ENCODE measurements at regions not wholly inside any gene's neighbourhood (a gene's known extent, or its start where the extent isn't known, plus 50 kb on each side); places are given as distances from the start of the nearest gene placed in this dataset.

DNA sequence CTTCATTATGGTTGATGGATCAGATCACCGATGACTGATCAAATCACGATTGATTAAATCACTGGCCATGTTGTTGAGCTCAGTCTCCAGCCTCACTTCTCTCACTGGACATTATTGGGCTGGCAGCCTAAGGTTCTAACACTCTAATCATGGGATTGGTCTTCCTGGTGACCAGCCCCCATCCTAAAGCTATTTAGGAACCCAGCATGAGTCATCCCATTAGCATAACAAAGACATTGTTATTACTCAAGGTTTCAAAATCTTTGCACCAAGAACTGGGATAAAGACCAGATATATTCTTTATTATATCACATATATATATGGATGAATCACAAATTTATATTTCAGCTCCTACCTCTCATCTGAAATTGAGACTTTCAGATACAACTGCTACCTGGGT lies 272.1 kb upstream of the IL12B start:
- DNase-seq, result no peak

DNA sequence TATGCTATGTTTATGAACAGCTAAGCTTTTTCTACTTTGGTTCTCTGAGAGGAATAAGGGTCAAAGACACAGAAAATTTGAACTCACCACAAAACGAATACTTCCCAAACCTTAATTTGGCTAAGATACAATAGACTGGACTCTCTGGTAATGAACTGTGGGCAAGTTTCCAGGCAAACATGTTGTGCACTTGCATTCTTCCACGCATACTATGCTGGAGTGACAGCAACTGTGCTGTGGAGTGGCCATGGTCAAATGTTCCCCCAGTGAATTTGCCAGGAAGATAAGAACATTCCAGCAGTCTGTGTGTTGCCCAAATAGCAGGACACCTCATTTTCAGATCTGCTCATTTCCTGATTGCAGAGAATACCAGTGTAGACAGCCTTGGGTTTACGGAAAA lies 275.3 kb upstream of the IL12B start:
- no peak for DNase-seq

GRCh38 chr5:159609359-159609758 lies 279.1 kb upstream of the IL12B start:
- no peak for DNase-seq

GRCh38 chr5:159610966-159611579 lies 280.8 kb upstream of the IL12B start:
- DNase-seq, result no peak

- DNase-seq, result no peak
Measured at GRCh38 chr5:159616952-159617351, 286.7 kb upstream of the IL12B start.

- DNase-seq, result no peak
Measured at GRCh38 chr5:159619826-159620225, 289.5 kb upstream of the IL12B start.

DNA sequence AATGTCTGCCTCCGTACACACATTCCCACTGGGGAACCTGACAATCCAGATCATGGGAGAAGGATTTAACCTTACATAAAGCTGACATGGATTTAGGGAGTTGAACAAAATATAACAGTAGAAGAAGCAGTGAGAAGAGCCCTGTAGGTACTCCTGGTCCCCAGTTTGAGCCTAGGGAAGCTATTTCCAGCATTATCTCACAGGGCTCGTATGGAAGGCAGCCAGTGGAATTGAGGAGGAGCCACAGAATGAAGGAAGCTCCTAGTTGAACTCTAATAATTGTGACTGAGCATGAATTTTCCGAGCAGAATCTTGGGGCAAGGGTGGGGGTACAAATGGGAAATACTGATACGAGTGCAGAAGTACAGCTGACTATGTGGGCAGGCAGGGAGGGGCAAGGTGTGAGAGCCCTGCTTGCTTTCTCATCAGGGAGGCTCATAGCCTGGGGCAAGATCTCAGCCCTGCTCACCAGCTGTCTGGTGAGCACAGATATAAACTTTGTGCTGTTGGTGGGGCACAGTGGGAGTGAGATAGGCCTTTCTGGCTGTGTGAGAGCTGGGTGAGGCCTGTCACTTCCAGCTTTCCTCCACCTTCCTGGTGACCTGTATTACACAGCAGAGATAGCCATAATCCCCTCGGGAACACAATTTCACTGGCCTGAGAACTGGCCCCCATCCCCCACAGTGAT lies 290.7 kb upstream of the IL12B start:
- no peak for DNase-seq

- no peak for DNase-seq
Measured at GRCh38 chr5:159628703-159629102, 287.6 kb upstream of the ADRA1B start.

DNA sequence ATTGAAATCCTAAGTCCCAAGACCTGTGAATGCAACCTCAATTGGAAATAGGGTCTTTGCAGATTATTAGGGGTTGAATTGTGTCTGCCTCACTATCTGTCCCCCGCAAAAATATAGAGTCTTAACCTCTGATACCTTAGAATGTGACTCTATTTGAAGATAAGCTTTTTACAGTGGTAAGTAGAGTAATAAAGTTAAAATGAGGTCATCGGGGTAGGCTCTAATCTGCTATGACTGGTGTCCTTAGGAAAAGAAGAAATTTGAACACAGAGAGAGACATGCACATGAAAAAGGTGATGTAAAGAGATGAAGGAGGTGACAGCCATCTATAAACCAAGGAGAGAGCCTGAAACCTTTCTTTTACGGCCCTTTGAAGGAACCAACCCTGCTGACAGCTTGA lies 287.1 kb upstream of the ADRA1B start:
- no peak for DNase-seq

GRCh38 chr5:159630545-159630944 lies 285.7 kb upstream of the ADRA1B start:
- DNase-seq, result no peak

DNA sequence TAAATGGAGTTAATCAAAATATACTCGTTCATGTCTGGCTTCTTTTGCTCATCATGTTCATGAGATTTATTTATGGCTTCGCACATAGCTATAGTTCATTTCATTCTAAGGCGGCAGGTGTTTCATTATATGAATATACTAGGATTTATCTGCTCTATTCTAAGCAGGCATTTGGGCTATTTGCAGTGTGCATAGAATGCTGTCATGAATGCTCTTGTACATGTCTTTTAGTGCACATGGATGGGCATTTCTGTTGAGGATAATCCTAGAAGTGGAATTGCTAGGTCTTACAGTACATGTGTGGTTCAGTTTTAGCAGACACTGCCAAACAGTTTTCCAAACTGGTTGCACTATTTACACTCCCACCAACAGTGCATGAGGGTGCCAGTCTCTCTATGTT lies 285.3 kb upstream of the ADRA1B start:
- DNase-seq, result no peak

- DNase-seq, result no peak
Measured at GRCh38 chr5:159632866-159633265, 283.4 kb upstream of the ADRA1B start.

GRCh38 chr5:159638481-159638880 lies 277.8 kb upstream of the ADRA1B start:
- no peak for DNase-seq

DNA sequence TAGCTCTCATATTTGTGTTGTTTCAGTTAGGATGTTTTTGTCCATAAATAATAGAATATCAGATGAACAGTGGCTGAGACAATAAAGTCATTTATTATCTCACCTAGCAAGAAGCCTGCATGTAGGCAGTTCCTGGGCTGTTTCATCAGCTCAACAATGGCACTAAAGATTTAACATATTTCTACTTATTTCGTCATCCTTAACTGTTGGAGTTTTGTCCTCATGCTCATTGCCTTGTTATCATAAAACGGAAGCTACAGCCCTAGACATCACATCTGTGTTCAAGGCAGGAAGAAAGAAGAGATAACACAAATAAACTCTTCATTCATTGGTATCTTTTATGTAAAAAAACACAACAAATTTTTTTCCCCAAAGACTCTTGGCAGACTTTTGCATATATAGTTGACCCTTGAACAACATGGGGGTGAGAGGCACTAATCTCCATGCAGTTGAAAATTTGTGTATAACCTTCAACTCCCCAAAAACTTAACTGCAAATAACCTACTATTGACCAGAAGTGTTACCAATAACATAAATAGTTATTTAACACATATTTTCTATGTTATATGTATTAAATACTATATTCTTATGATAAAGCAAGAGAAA lies 277.2 kb upstream of the ADRA1B start:
- no peak for DNase-seq

- DNase-seq, result no peak
Measured at GRCh38 chr5:159639590-159639989, 276.7 kb upstream of the ADRA1B start.

GRCh38 chr5:159640446-159640845 lies 275.8 kb upstream of the ADRA1B start:
- no peak for DNase-seq

DNA sequence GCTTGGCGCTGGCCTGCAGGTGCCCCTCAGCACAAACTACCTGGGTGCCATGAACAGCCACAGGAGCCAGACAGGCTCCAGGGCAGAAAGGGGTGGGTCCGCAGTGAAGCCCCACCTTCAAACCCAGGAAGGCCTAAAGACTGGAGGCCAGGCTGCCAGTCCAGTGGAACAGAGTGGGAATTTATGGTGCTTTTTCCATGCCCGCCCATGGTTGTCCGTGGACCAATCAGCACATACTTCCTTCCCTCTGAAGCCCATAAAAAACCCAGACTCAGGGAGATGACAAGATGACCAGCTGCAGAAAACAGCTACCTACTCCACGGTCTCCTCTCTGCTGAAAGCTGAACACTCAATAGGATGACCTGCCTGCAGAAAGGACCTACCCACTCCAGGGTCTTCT lies 275.4 kb upstream of the ADRA1B start:
- DNase-seq, result no peak

- DNase-seq, result no peak
Measured at GRCh38 chr5:159641371-159642039, 274.8 kb upstream of the ADRA1B start.

DNA sequence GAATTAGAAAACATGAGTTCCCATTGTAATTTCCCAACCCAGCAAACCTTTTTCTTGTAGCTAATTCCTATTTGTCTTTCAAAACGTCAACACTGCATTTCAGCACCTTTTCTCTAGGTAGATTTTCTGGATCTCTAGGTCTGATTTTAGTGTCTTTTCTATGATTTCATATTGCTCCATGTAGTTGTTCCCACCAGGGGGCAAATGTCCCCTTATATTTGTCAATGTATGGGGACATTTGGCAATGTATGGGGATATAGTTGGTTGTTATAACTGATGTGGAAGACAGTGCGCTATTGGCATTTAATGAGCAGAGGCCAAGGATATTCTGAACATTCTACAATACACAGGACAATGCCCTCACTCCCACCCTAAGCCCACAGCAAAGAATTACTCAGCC lies 273.9 kb upstream of the ADRA1B start:
- DNase-seq, result no peak

GRCh38 chr5:159644053-159644452 lies 272.2 kb upstream of the ADRA1B start:
- DNase-seq, result no peak

GRCh38 chr5:159645179-159645846 lies 271.0 kb upstream of the ADRA1B start:
- no peak for DNase-seq

DNA sequence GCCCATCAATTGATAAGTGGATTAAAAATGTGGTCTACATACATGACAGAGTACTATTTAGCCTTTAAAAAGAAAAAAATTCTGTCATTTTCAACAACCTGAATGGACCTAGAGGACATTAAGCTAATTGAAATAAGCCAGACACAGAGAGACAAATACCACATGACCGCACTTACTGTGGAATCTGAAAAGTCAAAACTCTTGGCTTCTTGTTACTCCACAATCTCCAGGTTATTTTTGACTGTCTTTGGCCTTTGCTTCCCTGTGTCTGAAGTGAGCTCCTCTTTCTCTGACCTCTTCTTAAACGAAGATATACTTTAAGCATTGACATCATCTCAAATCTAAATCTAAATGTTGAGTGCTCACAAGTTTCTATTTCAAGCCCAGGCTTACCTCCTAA lies 265.5 kb upstream of the ADRA1B start:
- DNase-seq, result no peak

- no peak for DNase-seq
Measured at GRCh38 chr5:159655757-159656409, 260.4 kb upstream of the ADRA1B start.
